PC-3 (cell line): ENCODE measurements at regions not wholly inside any gene's neighbourhood (a gene's known extent, or its start where the extent isn't known, plus 50 kb on each side); places are given as distances from the start of the nearest gene placed in this dataset.

Experiments
- EZH2 ChIP-seq: fragments of 300-600 bp; sonication (generic); IDR thresholded peaks from one replicate; pipeline ENCODE4 v1.6.1; 2017; ENCODE audit warnings: antibody characterized with exemption, mild to moderate bottlenecking, low read length; ENCODE audit not compliant: unreplicated experiment
- EZH2phosphoT487 ChIP-seq: fragments of 300-600 bp; sonication (generic); IDR thresholded peaks from 2 replicates; pipeline ENCODE4 v1.6.1; 2018; ENCODE audit warnings: mild to moderate bottlenecking, antibody characterized with exemption, low read length, borderline replicate concordance
- TF ChIP-seq, protein P1 (sequence below): fragments of 300-600 bp; sonication (generic); conservative IDR thresholded peaks from 2 replicates; pipeline ENCODE4 v1.5.1; 2017; ENCODE audit warnings: antibody characterized with exemption, low read depth, mild to moderate bottlenecking, low read length

DNA sequence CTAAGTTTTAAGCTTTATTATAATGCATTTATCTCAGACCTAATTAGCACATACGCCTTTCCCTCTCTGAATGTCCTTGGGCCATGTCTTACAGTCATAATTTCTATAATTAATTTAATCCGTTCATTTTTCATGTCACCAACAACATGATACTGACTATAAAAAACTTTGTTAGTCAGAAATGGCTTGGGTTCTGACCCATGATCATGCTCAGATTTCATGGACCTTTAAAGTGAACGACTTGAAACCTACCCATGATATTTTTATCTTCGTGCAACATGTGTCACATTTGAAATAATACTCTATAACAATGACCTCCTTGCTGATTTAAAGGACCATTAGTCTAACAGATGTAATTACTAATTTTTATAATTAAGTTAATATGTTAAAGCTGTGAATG lies 1033.8 kb downstream of the DIPK2A start:
- TF ChIP-seq, protein P1, sequence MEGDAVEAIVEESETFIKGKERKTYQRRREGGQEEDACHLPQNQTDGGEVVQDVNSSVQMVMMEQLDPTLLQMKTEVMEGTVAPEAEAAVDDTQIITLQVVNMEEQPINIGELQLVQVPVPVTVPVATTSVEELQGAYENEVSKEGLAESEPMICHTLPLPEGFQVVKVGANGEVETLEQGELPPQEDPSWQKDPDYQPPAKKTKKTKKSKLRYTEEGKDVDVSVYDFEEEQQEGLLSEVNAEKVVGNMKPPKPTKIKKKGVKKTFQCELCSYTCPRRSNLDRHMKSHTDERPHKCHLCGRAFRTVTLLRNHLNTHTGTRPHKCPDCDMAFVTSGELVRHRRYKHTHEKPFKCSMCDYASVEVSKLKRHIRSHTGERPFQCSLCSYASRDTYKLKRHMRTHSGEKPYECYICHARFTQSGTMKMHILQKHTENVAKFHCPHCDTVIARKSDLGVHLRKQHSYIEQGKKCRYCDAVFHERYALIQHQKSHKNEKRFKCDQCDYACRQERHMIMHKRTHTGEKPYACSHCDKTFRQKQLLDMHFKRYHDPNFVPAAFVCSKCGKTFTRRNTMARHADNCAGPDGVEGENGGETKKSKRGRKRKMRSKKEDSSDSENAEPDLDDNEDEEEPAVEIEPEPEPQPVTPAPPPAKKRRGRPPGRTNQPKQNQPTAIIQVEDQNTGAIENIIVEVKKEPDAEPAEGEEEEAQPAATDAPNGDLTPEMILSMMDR, result no peak
- TF ChIP-seq EZH2 (no peak), EZH2phosphoT487 (no peak)
